IMR-90 (cell line): ENCODE measurements at regions not wholly inside any gene's neighbourhood (a gene's known extent, or its start where the extent isn't known, plus 50 kb on each side); places are given as distances from the start of the nearest gene placed in this dataset.

Experiments
- MAFK ChIP-seq: IDR thresholded peaks from 2 replicates; pipeline ENCODE4 v1.6.1; 2012; ENCODE audit warnings: low read depth, low read length, improper control_type of control experiment
- POLR2A ChIP-seq: IDR thresholded peaks from 2 replicates; pipeline ENCODE4 v1.6.1; 2012; ENCODE audit warnings: mild to moderate bottlenecking, low read depth, low read length
- RAD21 ChIP-seq: IDR thresholded peaks from 2 replicates; pipeline ENCODE4 v1.6.1; 2012; ENCODE audit warnings: low read length, improper control_type of control experiment
- TF ChIP-seq, protein P1 (sequence below): conservative IDR thresholded peaks from 2 replicates; pipeline ENCODE4 v1.5.1; 2012; ENCODE audit warnings: mild to moderate bottlenecking, low read depth, low read length, improper control_type of control experiment

DNA sequence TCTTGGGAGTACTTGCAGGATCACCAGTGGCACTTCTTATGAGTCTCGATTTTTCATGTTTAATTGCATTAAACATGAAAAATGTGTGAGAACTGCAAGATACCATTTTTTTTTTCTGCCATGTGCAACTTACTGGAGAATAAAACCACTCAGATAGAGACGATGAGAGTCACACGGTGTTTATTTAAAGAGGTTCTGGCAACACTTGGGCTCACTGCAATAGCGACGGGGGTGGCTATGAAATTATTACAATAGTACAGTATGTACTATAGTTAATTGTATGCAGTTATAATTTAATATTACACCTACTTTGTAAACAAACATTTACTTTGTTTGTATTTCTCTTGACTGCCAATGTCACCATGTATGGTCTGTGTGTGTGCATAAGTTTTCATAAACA lies 479.8 kb downstream of the NUP35 start:
- TF ChIP-seq, protein P1, sequence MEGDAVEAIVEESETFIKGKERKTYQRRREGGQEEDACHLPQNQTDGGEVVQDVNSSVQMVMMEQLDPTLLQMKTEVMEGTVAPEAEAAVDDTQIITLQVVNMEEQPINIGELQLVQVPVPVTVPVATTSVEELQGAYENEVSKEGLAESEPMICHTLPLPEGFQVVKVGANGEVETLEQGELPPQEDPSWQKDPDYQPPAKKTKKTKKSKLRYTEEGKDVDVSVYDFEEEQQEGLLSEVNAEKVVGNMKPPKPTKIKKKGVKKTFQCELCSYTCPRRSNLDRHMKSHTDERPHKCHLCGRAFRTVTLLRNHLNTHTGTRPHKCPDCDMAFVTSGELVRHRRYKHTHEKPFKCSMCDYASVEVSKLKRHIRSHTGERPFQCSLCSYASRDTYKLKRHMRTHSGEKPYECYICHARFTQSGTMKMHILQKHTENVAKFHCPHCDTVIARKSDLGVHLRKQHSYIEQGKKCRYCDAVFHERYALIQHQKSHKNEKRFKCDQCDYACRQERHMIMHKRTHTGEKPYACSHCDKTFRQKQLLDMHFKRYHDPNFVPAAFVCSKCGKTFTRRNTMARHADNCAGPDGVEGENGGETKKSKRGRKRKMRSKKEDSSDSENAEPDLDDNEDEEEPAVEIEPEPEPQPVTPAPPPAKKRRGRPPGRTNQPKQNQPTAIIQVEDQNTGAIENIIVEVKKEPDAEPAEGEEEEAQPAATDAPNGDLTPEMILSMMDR: no peak
- no peak for TF ChIP-seq POLR2A
- TF ChIP-seq RAD21: no peak
- no peak for TF ChIP-seq MAFK
